HepG2 (cell line): ENCODE measurements at regions not wholly inside any gene's neighbourhood (a gene's known extent, or its start where the extent isn't known, plus 50 kb on each side); places are given as distances from the start of the nearest gene placed in this dataset.
A peak's percentile ranks its signal among the peaks of the same experiment; 100 is the strongest.

Source experiments
- NR3C1 ChIP-seq: sonication (generic); formaldehyde crosslinking; IDR thresholded peaks from 2 replicates; pipeline ENCODE4 v1.4.0; 2020; ENCODE audit warnings: missing genetic modification reagents
- RARG ChIP-seq: sonication (generic); formaldehyde crosslinking; IDR thresholded peaks from 2 replicates; pipeline ENCODE4 v1.4.0; 2020; ENCODE audit warnings: low read depth, mild to moderate bottlenecking, missing genetic modification reagents
- SIX1 ChIP-seq: sonication (generic); formaldehyde crosslinking; IDR thresholded peaks from 2 replicates; pipeline ENCODE4 v1.4.0; 2020; ENCODE audit warnings: missing genetic modification reagents, borderline replicate concordance
- ZNF607 ChIP-seq: sonication (generic); formaldehyde crosslinking; IDR thresholded peaks from 2 replicates; pipeline ENCODE4 v1.5.1; 2020; ENCODE audit warnings: missing genetic modification reagents, mild to moderate bottlenecking, borderline replicate concordance
- TF ChIP-seq, protein P1 (sequence below): sonication (generic); formaldehyde crosslinking; IDR thresholded peaks from 2 replicates; pipeline ENCODE4 v1.4.0; 2020; ENCODE audit warnings: missing genetic modification reagents
- TF ChIP-seq, protein P2 (sequence below): fragments of 450-650 bp; IDR thresholded peaks from 2 replicates; pipeline ENCODE4 v1.6.1; 2016
- TF ChIP-seq, protein P3 (sequence below): sonication (generic); formaldehyde crosslinking; IDR thresholded peaks from 2 replicates; pipeline ENCODE4 v1.9.0; 2021; ENCODE audit warnings: mild to moderate bottlenecking, missing genetic modification reagents

DNA sequence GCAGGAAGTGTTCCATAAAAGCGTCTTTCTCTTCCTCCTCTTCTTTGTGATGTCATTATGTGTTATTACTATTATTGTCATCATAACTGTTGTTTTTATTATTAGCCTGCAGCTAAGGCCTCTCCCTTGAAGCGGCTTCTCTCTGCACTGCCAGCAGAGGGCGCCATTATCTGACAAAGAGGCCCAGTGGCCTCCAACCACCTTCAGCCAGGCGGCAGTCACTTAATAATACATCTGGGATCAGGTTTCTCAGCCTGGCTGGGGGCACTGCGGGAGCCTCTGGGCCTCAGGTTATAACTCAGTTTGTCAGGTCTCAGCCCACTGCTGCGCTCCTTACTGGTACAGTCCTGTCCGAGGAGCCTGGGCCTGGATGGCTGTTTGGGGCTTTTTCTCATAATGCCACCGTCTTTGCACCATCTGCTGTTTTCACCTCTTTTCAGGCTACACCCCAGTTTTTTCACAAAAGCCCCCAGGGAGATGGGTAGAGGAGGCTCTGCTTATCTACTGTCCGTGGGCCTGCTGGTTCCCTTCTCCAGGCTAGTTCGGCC, 281.9 kb downstream of the NSG2 start (continued):
- TF ChIP-seq ZNF607 (CRISPR knock-in tag) = no peak
- no peak for TF ChIP-seq NR3C1 (CRISPR knock-in tag)
- TF ChIP-seq SIX1 (CRISPR knock-in tag) = 0 out of 2 replicates have a peak, but pooled peaks have one; percentile 25
- TF ChIP-seq, protein P1, sequence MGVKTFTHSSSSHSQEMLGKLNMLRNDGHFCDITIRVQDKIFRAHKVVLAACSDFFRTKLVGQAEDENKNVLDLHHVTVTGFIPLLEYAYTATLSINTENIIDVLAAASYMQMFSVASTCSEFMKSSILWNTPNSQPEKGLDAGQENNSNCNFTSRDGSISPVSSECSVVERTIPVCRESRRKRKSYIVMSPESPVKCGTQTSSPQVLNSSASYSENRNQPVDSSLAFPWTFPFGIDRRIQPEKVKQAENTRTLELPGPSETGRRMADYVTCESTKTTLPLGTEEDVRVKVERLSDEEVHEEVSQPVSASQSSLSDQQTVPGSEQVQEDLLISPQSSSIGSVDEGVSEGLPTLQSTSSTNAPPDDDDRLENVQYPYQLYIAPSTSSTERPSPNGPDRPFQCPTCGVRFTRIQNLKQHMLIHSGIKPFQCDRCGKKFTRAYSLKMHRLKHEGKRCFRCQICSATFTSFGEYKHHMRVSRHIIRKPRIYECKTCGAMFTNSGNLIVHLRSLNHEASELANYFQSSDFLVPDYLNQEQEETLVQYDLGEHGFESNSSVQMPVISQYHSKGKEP (CRISPR knock-in tag) = no peak
- TF ChIP-seq, protein P2, sequence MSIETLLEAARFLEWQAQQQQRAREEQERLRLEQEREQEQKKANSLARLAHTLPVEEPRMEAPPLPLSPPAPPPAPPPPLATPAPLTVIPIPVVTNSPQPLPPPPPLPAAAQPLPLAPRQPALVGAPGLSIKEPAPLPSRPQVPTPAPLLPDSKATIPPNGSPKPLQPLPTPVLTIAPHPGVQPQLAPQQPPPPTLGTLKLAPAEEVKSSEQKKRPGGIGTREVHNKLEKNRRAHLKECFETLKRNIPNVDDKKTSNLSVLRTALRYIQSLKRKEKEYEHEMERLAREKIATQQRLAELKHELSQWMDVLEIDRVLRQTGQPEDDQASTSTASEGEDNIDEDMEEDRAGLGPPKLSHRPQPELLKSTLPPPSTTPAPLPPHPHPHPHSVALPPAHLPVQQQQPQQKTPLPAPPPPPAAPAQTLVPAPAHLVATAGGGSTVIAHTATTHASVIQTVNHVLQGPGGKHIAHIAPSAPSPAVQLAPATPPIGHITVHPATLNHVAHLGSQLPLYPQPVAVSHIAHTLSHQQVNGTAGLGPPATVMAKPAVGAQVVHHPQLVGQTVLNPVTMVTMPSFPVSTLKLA = no peak
- TF ChIP-seq RARG (CRISPR knock-in tag) = no peak
- TF ChIP-seq, protein P3, sequence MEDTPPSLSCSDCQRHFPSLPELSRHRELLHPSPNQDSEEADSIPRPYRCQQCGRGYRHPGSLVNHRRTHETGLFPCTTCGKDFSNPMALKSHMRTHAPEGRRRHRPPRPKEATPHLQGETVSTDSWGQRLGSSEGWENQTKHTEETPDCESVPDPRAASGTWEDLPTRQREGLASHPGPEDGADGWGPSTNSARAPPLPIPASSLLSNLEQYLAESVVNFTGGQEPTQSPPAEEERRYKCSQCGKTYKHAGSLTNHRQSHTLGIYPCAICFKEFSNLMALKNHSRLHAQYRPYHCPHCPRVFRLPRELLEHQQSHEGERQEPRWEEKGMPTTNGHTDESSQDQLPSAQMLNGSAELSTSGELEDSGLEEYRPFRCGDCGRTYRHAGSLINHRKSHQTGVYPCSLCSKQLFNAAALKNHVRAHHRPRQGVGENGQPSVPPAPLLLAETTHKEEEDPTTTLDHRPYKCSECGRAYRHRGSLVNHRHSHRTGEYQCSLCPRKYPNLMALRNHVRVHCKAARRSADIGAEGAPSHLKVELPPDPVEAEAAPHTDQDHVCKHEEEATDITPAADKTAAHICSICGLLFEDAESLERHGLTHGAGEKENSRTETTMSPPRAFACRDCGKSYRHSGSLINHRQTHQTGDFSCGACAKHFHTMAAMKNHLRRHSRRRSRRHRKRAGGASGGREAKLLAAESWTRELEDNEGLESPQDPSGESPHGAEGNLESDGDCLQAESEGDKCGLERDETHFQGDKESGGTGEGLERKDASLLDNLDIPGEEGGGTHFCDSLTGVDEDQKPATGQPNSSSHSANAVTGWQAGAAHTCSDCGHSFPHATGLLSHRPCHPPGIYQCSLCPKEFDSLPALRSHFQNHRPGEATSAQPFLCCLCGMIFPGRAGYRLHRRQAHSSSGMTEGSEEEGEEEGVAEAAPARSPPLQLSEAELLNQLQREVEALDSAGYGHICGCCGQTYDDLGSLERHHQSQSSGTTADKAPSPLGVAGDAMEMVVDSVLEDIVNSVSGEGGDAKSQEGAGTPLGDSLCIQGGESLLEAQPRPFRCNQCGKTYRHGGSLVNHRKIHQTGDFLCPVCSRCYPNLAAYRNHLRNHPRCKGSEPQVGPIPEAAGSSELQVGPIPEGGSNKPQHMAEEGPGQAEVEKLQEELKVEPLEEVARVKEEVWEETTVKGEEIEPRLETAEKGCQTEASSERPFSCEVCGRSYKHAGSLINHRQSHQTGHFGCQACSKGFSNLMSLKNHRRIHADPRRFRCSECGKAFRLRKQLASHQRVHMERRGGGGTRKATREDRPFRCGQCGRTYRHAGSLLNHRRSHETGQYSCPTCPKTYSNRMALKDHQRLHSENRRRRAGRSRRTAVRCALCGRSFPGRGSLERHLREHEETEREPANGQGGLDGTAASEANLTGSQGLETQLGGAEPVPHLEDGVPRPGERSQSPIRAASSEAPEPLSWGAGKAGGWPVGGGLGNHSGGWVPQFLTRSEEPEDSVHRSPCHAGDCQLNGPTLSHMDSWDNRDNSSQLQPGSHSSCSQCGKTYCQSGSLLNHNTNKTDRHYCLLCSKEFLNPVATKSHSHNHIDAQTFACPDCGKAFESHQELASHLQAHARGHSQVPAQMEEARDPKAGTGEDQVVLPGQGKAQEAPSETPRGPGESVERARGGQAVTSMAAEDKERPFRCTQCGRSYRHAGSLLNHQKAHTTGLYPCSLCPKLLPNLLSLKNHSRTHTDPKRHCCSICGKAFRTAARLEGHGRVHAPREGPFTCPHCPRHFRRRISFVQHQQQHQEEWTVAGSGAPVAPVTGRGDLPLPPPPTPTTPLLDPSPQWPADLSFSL (CRISPR knock-in tag) = no peak
